HCT116 (cell line): ENCODE measurements at regions not wholly inside any gene's neighbourhood (a gene's known extent, or its start where the extent isn't known, plus 50 kb on each side); places are given as distances from the start of the nearest gene placed in this dataset.

Source experiments
- EZH2 ChIP-seq: fragments of 200-600 bp; sonication (generic); IDR thresholded peaks from 2 replicates; pipeline ENCODE4 v1.6.1; 2017; ENCODE audit warnings: antibody characterized with exemption, mixed run types
- EZH2phosphoT487 ChIP-seq: fragments of 200-600 bp; IDR thresholded peaks from 2 replicates; pipeline ENCODE4 v1.6.1; 2018; ENCODE audit warnings: antibody characterized with exemption, borderline replicate concordance
- MAX ChIP-seq: IDR thresholded peaks from 2 replicates; pipeline ENCODE4 v1.6.1; 2012
- POLR2A ChIP-seq: IDR thresholded peaks from 2 replicates; pipeline ENCODE4 v1.7.0; 2011; ENCODE audit warnings: borderline replicate concordance; ENCODE audit not compliant: insufficient read depth, insufficient read length; ENCODE audit errors: extremely low read depth
- ZFX ChIP-seq: fragments of 450-650 bp; IDR thresholded peaks from 2 replicates; pipeline ENCODE4 v1.6.1; 2017
- TF ChIP-seq, protein P1 (sequence below), 3 experiments: fragments of 200-600 bp in 1 of 3; sonication (generic) in 1 of 3; IDR thresholded peaks in 2 of 3; conservative IDR thresholded peaks in 1 of 3; 2 replicates each; pipeline ENCODE4 v1.5.1; 2012 to 2017; ENCODE audit warnings: low read depth in 2 of 3, low read length in 2 of 3, antibody characterized with exemption in 1 of 3, borderline replicate concordance in 1 of 3, control low read depth in 1 of 3, mild to moderate bottlenecking in 1 of 3, mixed read lengths in 1 of 3, mixed run types in 1 of 3, moderate library complexity in 1 of 3; ENCODE audit not compliant: insufficient read depth in 1 of 3

DNA sequence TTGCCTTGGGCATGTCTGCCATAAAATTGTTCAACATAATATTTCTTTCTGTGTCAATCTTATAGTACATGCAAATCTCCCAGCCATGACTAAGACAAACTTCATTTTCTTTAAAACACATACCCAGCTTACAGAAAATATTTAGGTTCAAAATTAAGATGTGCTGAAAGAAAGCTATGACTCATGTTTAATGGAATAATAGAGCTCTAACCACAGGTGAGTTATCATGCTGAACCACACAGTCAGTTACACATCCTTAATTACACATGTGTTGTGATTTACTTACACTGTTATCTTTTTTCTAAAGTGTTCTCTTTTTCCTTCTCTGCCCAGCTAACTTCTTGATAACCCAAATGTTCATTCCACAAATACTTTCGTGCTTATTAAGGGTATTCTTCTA is 1831.2 kb downstream of the OLFM4 start:
- TF ChIP-seq MAX (no peak), POLR2A (no peak), EZH2phosphoT487 (no peak), EZH2 (no peak), ZFX (no peak)
- TF ChIP-seq, protein P1, sequence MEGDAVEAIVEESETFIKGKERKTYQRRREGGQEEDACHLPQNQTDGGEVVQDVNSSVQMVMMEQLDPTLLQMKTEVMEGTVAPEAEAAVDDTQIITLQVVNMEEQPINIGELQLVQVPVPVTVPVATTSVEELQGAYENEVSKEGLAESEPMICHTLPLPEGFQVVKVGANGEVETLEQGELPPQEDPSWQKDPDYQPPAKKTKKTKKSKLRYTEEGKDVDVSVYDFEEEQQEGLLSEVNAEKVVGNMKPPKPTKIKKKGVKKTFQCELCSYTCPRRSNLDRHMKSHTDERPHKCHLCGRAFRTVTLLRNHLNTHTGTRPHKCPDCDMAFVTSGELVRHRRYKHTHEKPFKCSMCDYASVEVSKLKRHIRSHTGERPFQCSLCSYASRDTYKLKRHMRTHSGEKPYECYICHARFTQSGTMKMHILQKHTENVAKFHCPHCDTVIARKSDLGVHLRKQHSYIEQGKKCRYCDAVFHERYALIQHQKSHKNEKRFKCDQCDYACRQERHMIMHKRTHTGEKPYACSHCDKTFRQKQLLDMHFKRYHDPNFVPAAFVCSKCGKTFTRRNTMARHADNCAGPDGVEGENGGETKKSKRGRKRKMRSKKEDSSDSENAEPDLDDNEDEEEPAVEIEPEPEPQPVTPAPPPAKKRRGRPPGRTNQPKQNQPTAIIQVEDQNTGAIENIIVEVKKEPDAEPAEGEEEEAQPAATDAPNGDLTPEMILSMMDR (IDR thresholded peaks at IDR 0.05 in 2 of 3, conservative IDR thresholded peaks at IDR 0.05 in 1 of 3; ENCODE audit: borderline replicate concordance in 1 of 3, insufficient read depth in 1 of 3, low read depth in 2 of 3, low read length in 2 of 3), result no peak
